B cell (primary cell): ENCODE measurements at regions not wholly inside any gene's neighbourhood (a gene's known extent, or its start where the extent isn't known, plus 50 kb on each side); places are given as distances from the start of the nearest gene placed in this dataset.

ENCODE experiments used
- ATAC-seq: fragments of 200-7000 bp; cut with Tn5 transposase; one replicate; pipeline ENCODE4 v1.10.0; 2021; ENCODE audit warnings: low read depth, mild to moderate bottlenecking, moderate number of reproducible peaks, moderate library complexity
- CTCF ChIA-PET: fragments of 350-600 bp; sonication (Branson Sonifier 250); formaldehyde crosslinking; loops from one replicate; lab custom pipeline; 2021; ENCODE audit warnings: antibody characterized with exemption, inconsistent platforms; lab: Charles Lee
- POLR2A ChIA-PET: fragments of 350-600 bp; sonication (Branson Sonifier 250); formaldehyde crosslinking; loops from one replicate; lab custom pipeline; 2021; ENCODE audit warnings: antibody characterized with exemption; lab: Charles Lee
- DNase-seq: peaks from one replicate; pipeline ENCODE4 v3.0.0; 2013
- H2AFZ ChIP-seq: 2 replicates; pipeline ENCODE4 v1.6.1; 2012; ENCODE audit warnings: mild to moderate bottlenecking, low read depth, low read length; ENCODE audit not compliant: insufficient read depth, poor library complexity, severe bottlenecking
- H3K27ac ChIP-seq, 2 donors: 1 replicate in 1 of 2; 2 replicates in 1 of 2; pipeline ENCODE4 v1.5.1; 2012 to 2013; ENCODE audit warnings: low read length in 2 of 2, mild to moderate bottlenecking in 2 of 2, moderate library complexity in 1 of 2
- H3K27me3 ChIP-seq, 4 experiments: fragments of 200-600 bp in 1 of 4; sonication (generic) in 1 of 4; replicated peaks in 1 of 4; 1 replicate in 2 of 4; 2 replicates in 2 of 4; pipeline versions ENCODE4 v1.6.1 to v1.7.0; 2013 to 2016; ENCODE audit warnings: low read length in 3 of 4, mild to moderate bottlenecking in 2 of 4, mixed read lengths in 1 of 4, moderate library complexity in 1 of 4; ENCODE audit not compliant: insufficient read depth in 4 of 4, control insufficient read depth in 3 of 4; ENCODE audit errors: control extremely low read depth in 1 of 4
- H3K36me3 ChIP-seq, 2 experiments: replicated peaks in 1 of 2; 1 replicate in 1 of 2; 2 replicates in 1 of 2; pipeline versions ENCODE4 v1.6.1 to v1.7.1; 2013; ENCODE audit warnings: low read length in 1 of 2; ENCODE audit not compliant: insufficient read depth in 2 of 2, control insufficient read depth in 1 of 2; ENCODE audit errors: control extremely low read depth in 1 of 2, extremely low read depth in 1 of 2
- H3K4me1 ChIP-seq, 2 donors: fragments of 200-600 bp in 1 of 2; sonication (generic) in 1 of 2; 1 replicate in 1 of 2; 2 replicates in 1 of 2; pipeline versions ENCODE4 v1.5.1 to v1.6.1; 2013 to 2017; ENCODE audit warnings: low read length in 2 of 2; ENCODE audit not compliant: control insufficient read depth in 2 of 2, insufficient read depth in 2 of 2
- H3K4me2 ChIP-seq: replicated peaks from 2 replicates; pipeline ENCODE3; 2012; ENCODE audit warnings: mild to moderate bottlenecking, low read depth, low read length; ENCODE audit not compliant: poor library complexity, severe bottlenecking
- H3K4me3 ChIP-seq, 5 experiments: fragments of 200-600 bp in 1 of 5; sonication (generic) in 1 of 5; 1 replicate in 3 of 5; 2 replicates in 2 of 5; pipeline versions ENCODE4 v1.5.1 to v1.7.0; 2011 to 2016; ENCODE audit warnings: low read length in 4 of 5, mild to moderate bottlenecking in 4 of 5, low read depth in 2 of 5, control low read depth in 1 of 5, moderate library complexity in 1 of 5; ENCODE audit not compliant: insufficient read depth in 1 of 5; ENCODE audit errors: control extremely low read depth in 1 of 5, extremely low read depth in 1 of 5
- H3K79me2 ChIP-seq: fragments of 200-600 bp; sonication (generic); one replicate; pipeline ENCODE4 v1.6.0; 2016; ENCODE audit warnings: low read length; ENCODE audit not compliant: control insufficient read depth, insufficient read depth
- H3K9ac ChIP-seq: fragments of 200-600 bp; sonication (generic); 2 replicates; pipeline ENCODE4 v1.6.1; 2017; ENCODE audit warnings: mild to moderate bottlenecking, low read length, moderate library complexity
- H3K9me3 ChIP-seq, 3 donors: one replicate each; pipeline versions ENCODE4 v1.6.1 to v1.7.1; 2013; ENCODE audit warnings: low read length in 2 of 3; ENCODE audit not compliant: control insufficient read depth in 2 of 3, insufficient read depth in 1 of 3; ENCODE audit errors: control extremely low read depth in 1 of 3
- H4K20me1 ChIP-seq: 2 replicates; pipeline ENCODE4 v1.6.0; 2012; ENCODE audit warnings: mild to moderate bottlenecking, low read length; ENCODE audit not compliant: insufficient read depth, control insufficient read depth, poor library complexity, severe bottlenecking
- H3K27ac Mint-ChIP-seq: one replicate; pipeline ENCODE4 v1.8.0; 2021; ENCODE audit warnings: mixed read lengths
- H3K27me3 Mint-ChIP-seq: one replicate; pipeline ENCODE4 v1.8.0; 2021; ENCODE audit warnings: mixed read lengths
- H3K4me1 Mint-ChIP-seq: one replicate; pipeline ENCODE4 v1.8.0; 2021; ENCODE audit warnings: mixed read lengths
- H3K4me3 Mint-ChIP-seq: one replicate; pipeline ENCODE4 v1.8.0; 2021; ENCODE audit warnings: mixed read lengths
- H3K9me3 Mint-ChIP-seq: one replicate; pipeline ENCODE4 v1.8.0; 2022; ENCODE audit warnings: mixed read lengths; ENCODE audit not compliant: insufficient read depth
- CTCF ChIP-seq: fragments of 200-600 bp; IDR thresholded peaks from one replicate; pipeline ENCODE4 v1.8.0; 2022; ENCODE audit warnings: antibody characterized with exemption, mild to moderate bottlenecking
- EZH2 ChIP-seq: IDR thresholded peaks from 2 replicates; pipeline ENCODE4 v1.6.1; 2012; ENCODE audit warnings: borderline replicate concordance, low read depth, mild to moderate bottlenecking, moderate library complexity, low read length; ENCODE audit not compliant: insufficient read depth, poor library complexity, severe bottlenecking
- WGBS: methylation state at CpG from one replicate; pipeline ENCODE4 v1.1.5; 2013; ENCODE audit warnings: missing lambda C conversion rate; ENCODE audit not compliant: insufficient coverage; 5-methylcytosine and 5-hydroxymethylcytosine counted together
- intact Hi-C: fragments of 100-400 bp; cut with micrococcal nuclease; formaldehyde crosslinking; loops from one replicate; pipeline ENCODE4 v1.10.0; 2022

- H3K4me3 Mint-ChIP-seq = no peak overlapping the region
- no peaks in the 10 kb centered on the region for H3K79me2 ChIP-seq
- H2AFZ ChIP-seq = no peak overlapping the region
- intact Hi-C loops = no loop called here
- H3K4me2 ChIP-seq = no peak overlapping the region
- H4K20me1 ChIP-seq = no peaks in the 10 kb centered on the region
- no peak overlapping the region for H3K27ac Mint-ChIP-seq
- H3K9me3 ChIP-seq = no peaks in the 10 kb centered on the region
- no peaks in the 10 kb centered on the region for H3K9me3 Mint-ChIP-seq
- no peaks in the 10 kb centered on the region for H3K27me3 ChIP-seq
- H3K27me3 Mint-ChIP-seq = peaks cover 6% of the 10 kb centered on the region
- 79% methylated on average over 5 of the region's 5 CpGs for WGBS
- H3K4me1 ChIP-seq = no peaks in the 10 kb centered on the region
- no peaks in the 10 kb centered on the region for H3K36me3 ChIP-seq
- no peak overlapping the region for H3K9ac ChIP-seq
- no peak for TF ChIP-seq EZH2
- no peak for TF ChIP-seq CTCF
- H3K4me1 Mint-ChIP-seq = no peaks in the 10 kb centered on the region
- ChIA-PET POLR2A (no interaction called here), CTCF (no interaction called here)
- no peak overlapping the region for H3K4me3 ChIP-seq
- DNase-seq (no peak), ATAC-seq (no peak)
- no peak overlapping the region for H3K27ac ChIP-seq
Observed at GRCh38 chr10:128245026-128245425, 118.8 kb upstream of the MKI67 start.

GRCh38 chr10:128247576-128247975 lies 121.4 kb upstream of the MKI67 start:
- H3K27ac Mint-ChIP-seq = no peak overlapping the region
- peaks cover 6% of the 10 kb centered on the region for H3K27me3 Mint-ChIP-seq
- no peaks in the 10 kb centered on the region for H3K4me1 Mint-ChIP-seq
- Histone ChIP-seq H3K4me2 (no peak overlapping the region), H3K9me3 (no peaks in the 10 kb centered on the region), H3K27me3 (no peaks in the 10 kb centered on the region), H4K20me1 (no peaks in the 10 kb centered on the region), H3K4me1 (no peaks in the 10 kb centered on the region), H2AFZ (no peak overlapping the region), H3K27ac (no peak overlapping the region), H3K9ac (no peak overlapping the region), H3K36me3 (no peaks in the 10 kb centered on the region), H3K4me3 (no peak overlapping the region), H3K79me2 (no peaks in the 10 kb centered on the region)
- no peaks in the 10 kb centered on the region for H3K9me3 Mint-ChIP-seq
- ATAC-seq (no peak), DNase-seq (no peak)
- CTCF ChIA-PET = no interaction called here
- intact Hi-C loops = no loop called here
- POLR2A ChIA-PET = no interaction called here
- TF ChIP-seq CTCF (no peak), EZH2 (no peak)
- WGBS = 88% methylated on average over 8 of the region's 8 CpGs
- no peak overlapping the region for H3K4me3 Mint-ChIP-seq
